GM20431 (cell line): ENCODE measurements at regions not wholly inside any gene's neighbourhood (a gene's known extent, or its start where the extent isn't known, plus 50 kb on each side); places are given as distances from the start of the nearest gene placed in this dataset.

Experiments used
- in situ Hi-C: fragments of 300-500 bp; cut with MseI, MboI; formaldehyde crosslinking; loops from one replicate; pipeline ENCODE4 v1.15.0; 2020; ENCODE audit warnings: low sequenced_read_pairs; ENCODE audit not compliant: unreplicated experiment

DNA sequence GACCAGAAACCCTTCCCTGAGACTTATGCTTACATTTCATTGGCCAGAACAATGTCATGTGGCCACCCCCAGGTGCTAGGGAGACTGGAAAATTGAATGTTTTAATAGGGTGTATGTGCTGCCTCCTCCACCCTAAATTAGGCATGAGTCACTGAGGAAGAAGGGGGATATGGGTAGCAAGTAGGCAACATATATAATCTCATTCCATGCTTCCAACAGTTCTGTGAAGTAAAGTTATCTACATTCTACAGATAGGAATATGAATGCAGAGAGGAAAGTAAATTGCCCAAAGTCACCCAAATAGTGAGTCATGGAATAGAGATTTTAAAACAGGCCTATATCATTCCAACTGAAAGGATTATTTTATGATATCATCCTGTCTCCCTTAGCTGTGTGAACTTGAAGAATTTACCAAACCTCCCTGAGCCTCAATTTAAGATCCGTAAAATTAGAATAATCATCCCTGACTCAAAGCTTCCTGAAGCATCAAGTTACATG lies 168.6 kb upstream of the FGGY start:
- in situ Hi-C loops, result no loop called here

GRCh38 chr1:59128784-59129227 lies 168.1 kb upstream of the FGGY start:
- in situ Hi-C loops, result no loop called here

GRCh38 chr1:59132295-59132694 lies 164.6 kb upstream of the FGGY start:
- in situ Hi-C loops, result no loop called here

GRCh38 chr1:59133997-59134396 lies 162.9 kb upstream of the FGGY start:
- in situ Hi-C loops, result no loop called here

DNA sequence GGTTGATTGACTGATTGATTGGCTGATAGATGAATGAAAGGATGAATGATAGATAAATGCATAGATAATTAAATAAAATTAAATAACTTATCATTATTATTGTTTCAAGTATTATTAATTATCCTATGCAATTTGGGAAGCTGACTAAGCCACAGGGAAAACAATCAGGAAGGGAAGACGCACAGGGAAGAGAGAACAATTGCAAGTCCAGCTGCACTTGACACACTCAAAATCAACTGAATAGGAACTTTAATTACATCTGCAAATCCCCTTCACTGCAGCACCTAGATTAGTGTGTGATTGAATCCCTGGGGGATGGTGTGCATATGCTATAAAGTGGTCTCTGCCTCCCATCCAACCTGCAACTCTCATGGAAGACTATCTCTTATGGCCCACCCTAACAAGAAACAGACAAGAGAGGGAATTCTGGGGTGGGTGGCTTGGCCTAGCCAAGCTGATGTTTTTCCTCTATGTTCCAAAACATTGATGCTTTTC lies 161.1 kb upstream of the FGGY start:
- in situ Hi-C loops, result no loop called here

GRCh38 chr1:59136541-59137275 lies 160.2 kb upstream of the FGGY start:
- in situ Hi-C loops, result no loop called here

DNA sequence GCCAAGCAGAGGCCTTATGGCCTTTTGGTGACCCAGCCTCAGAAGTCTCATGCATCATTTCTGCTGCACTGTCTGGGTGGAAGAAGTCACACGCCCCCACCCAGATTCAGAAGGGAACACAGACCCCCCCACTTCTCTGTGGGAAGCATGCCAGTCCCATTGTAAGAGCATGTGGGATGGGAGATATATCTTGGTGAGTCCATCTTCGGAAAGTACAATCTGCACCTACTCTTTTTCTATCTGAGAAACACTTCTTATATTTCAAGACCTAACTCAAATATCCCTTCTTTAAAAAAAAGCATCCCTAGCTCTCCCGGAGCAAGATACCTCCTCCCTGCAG lies 159.6 kb upstream of the FGGY start:
- in situ Hi-C loops, result no loop called here

DNA sequence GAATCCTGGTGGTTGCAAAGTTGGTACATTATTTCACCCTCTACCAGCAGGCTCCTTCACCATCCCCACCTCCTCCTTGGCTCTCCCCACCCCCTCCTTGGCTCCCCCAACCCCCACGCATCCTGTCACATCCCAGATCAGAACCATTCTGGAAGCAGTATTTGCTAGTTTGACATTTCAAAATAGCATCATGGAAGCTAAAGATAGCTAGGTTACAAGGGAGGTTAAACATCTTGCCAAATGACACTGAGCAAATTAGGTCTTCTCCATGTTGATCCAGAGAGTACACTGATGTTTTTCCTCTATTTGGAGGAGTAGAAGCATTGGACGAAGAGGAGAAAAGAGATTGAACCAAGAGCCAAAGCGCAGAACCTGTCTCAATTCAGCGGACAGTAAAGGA lies 158.9 kb upstream of the FGGY start:
- in situ Hi-C loops, result no loop called here

GRCh38 chr1:59138402-59138801 lies 158.5 kb upstream of the FGGY start:
- in situ Hi-C loops, result no loop called here

DNA sequence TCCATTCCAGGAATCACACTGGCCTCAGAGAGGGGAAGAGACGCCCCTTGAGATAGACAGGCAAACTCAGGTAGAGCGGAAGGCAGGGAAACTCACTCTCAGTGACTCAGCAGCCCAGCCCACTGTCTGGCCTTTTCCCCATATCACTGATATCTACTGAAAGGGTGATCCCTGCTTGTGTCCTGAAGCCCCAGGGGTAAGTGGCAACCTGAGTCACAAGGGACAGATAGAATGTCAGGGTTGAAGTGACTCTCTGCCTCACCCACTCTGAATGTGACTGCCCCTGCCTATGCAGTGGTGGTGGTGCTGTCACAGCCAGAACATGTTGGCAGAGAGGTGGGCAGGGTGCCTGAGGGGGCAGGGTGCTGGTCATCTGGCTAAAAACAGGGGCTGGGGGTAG lies 157.5 kb upstream of the FGGY start:
- in situ Hi-C loops, result no loop called here

DNA sequence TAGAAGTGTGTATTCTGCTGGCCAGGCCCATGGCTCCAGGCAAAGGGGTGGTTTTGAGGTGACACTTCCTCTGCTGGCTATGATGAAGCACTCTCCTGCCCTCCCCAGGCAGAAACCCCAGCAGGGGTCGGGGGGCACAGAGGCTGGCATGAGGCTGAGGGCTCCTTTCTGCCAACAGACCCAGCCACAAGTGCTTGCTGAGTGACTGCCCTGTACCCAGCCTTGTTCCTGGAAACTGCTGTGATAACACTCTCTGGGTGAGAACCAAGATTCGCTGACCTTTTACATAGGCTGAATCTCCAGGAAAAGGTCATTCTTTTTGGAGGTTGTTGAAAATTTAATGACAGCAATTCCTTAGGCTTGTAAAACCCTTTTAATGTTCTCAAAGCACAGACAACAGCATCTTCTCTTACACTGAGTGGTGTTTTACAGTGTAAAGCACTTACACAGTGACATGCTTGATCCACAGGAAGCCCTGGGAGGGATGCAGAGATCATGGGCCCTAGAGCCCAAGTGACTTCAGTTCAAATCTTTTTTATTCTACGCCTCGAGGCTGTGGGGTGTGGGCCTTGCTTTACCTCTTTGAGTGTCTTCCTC lies 155.5 kb upstream of the FGGY start:
- in situ Hi-C loops, result no loop called here

DNA sequence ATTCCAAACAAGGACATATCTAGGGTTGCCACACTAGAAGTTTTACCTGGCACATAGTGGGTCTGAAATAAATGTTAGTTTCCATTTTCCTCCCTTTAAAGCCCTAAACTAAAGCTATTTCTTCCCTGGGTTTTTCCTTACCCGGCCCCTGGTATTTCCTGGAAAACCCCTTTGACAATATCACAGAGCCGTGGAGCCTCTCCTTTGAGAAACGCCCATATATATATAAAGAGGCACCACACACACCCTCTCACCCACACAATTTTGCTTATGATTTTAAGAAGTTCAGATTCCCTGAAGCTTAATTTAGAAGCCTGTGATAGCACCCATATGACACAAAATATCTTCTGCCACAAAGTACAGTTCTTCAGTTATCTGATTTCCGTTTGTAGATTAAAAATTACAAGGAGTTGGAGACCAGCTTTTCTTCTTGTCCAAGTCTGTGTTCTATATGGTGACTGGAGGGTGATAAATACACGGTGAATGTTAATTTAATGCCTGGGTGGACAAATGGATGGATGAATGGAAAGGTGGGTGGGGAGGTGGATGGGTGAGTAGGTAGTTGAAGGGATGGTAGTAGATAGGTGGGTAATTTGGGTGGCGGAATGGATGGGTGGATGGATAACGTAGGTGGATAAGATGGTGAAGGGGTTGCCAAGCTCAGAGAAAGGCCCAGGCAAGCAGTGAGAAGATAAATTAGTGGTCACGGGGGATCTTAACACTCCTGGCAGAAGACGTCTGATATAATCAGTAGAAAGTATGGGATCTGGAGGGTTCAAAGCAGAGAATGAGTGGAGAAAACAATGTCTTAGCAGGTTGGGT lies 154.4 kb upstream of the FGGY start:
- in situ Hi-C loops, result no loop called here

DNA sequence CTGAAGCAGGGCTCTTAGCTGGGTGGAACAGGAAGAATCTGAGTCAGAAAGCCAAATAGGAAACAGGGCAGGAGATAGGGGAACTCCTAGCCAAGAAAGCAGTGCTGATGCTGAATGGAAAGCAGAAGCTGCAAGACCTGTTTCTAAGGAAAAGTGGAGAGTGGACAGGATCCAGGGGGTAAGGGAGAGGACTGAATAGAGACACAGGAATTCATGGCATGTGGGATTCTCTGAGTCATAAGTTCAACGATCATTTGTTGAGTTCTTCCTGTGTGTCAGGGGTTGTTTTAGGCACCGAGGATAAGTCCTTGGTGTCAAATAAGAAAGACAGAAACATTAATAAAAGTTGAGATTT lies 153.8 kb upstream of the FGGY start:
- in situ Hi-C loops, result no loop called here

- in situ Hi-C loops, result no loop called here
These were observed 153.1 kb upstream of the FGGY start for GRCh38 chr1:59143811-59144210.

DNA sequence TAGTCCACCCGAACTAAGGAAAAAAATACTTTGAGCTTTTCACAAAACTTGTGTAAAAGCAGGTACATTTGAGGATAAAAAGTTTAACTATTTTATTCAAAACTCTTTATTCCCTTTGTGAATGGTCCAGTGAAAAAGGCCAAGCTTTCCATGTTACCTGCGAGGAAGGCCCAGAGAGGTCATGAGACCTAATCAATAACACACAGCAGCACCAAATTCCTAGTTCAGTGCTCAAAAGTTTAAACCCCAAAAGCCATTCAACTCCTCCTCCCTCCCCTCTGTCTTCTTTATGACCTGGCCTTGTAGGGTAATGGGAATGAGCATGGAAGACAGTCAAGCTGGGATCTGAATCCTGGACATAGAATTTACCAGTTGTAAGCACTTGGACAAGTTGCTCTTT lies 151.9 kb upstream of the FGGY start:
- in situ Hi-C loops, result no loop called here

DNA sequence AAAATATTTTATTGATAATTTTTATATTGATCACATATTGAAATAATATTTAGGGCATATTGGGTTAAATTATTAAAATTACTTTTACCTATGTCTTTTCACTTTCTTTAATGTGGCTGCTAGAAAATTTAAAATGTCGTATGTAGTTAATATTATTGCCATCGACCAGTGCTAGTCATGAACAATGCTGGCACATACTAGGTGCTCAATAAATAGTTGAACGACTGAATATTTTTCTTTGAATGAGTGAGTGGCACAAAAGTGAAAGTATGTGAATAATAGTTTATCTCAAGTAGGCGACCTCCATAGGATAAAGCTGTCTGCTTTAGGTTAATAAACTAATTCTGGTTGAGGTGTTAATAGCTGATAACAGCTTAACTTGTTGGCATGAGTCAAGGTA lies 150.8 kb upstream of the FGGY start:
- in situ Hi-C loops, result no loop called here

- in situ Hi-C loops, result no loop called here
These were observed 150.1 kb upstream of the FGGY start for GRCh38 chr1:59146651-59147358.

DNA sequence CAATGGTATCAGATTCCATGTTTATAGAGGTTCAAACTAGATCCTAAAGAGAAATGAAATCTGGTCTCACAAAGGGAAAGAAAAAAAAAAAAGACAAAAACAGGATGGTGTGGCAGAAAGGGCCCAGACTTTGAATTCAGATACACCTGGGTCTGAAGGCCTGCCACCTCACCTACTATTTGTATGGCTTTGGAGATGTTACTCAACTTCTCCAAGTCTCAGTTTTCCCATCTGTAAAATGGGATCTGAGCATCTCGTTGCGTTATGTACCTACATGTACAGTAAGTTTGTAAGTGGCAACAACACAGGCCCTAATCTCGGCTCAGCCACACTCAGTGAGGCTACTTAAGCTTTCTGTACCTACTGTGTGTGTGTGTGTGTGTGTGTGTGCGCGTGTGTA lies 147.5 kb upstream of the FGGY start:
- in situ Hi-C loops, result no loop called here

- in situ Hi-C loops, result no loop called here
These were observed 146.1 kb upstream of the FGGY start for GRCh38 chr1:59150577-59151386.

DNA sequence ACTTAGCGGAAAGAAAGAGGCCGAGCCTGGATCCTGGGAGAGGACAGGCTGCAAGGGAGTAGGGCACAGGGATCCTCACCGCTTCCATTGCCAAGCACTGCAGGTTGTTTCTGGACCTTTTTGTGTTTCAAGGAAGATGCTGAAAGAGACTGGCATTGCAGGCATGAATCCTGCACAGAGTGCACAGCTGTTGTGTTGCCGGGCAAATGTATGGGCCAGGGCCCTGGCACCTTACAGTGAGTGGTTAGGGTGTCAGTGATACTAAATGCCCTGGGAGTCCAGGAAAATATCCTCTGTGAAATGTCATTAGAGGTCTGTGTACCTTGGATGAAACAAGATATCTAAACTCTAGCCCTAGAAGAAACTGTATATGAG lies 145.5 kb upstream of the FGGY start:
- in situ Hi-C loops, result no loop called here
